ENCODE measurements at regions not wholly inside any gene's neighbourhood (a gene's known extent, or its start where the extent isn't known, plus 50 kb on each side); places are given as distances from the start of the nearest gene placed in this dataset.

DNA sequence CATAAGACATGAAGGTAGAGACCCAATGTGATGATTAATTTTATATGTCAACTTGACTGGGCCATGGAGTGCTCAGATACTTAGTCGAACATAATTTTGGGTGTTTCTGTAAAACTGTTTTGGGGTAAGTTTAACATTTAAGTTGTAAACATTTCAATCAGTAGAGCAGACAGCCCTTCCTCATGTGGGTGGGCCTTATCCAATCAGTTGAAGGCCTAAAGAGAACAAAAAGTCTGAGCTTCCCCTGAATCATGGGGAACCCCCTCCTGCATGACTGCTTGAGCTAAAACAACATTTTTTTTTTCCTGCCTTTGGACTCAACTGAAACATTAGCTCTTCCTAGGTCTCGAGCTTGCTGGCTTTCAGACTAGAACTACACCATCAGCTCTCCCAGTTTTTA, 327.3 kb upstream of the SOX9 start:
- TF ChIP-seq, protein P1, sequence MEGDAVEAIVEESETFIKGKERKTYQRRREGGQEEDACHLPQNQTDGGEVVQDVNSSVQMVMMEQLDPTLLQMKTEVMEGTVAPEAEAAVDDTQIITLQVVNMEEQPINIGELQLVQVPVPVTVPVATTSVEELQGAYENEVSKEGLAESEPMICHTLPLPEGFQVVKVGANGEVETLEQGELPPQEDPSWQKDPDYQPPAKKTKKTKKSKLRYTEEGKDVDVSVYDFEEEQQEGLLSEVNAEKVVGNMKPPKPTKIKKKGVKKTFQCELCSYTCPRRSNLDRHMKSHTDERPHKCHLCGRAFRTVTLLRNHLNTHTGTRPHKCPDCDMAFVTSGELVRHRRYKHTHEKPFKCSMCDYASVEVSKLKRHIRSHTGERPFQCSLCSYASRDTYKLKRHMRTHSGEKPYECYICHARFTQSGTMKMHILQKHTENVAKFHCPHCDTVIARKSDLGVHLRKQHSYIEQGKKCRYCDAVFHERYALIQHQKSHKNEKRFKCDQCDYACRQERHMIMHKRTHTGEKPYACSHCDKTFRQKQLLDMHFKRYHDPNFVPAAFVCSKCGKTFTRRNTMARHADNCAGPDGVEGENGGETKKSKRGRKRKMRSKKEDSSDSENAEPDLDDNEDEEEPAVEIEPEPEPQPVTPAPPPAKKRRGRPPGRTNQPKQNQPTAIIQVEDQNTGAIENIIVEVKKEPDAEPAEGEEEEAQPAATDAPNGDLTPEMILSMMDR (IDR thresholded peaks at IDR 0.05), result no peak
- TF ChIP-seq POLR2A (IDR thresholded peaks at IDR 0.05), result no peak
